GM12892 (cell line): ENCODE measurements at regions not wholly inside any gene's neighbourhood (a gene's known extent, or its start where the extent isn't known, plus 50 kb on each side); places are given as distances from the start of the nearest gene placed in this dataset.

Experiments used
- DNase-seq: peaks from one replicate; pipeline ENCODE4 v3.0.0; 2011; ENCODE audit not compliant: insufficient read length
- FAIRE-seq: peaks from 2 replicates; lab custom pipeline; 2011; peaks lifted over from hg19 to GRCh38; lab: Jason Lieb, UNC
- POLR2A ChIP-seq: IDR thresholded peaks from 2 replicates; pipeline ENCODE4 v1.6.1; 2011; ENCODE audit warnings: low read depth, low read length, control low read depth
- POLR2AphosphoS5 ChIP-seq: IDR thresholded peaks from 2 replicates; pipeline ENCODE4 v1.6.1; 2011; ENCODE audit warnings: low read depth, low read length, control low read depth
- TAF1 ChIP-seq: IDR thresholded peaks from 2 replicates; pipeline ENCODE4 v1.6.1; 2011; ENCODE audit warnings: low read depth, mild to moderate bottlenecking, control low read depth, low read length, borderline replicate concordance

DNA sequence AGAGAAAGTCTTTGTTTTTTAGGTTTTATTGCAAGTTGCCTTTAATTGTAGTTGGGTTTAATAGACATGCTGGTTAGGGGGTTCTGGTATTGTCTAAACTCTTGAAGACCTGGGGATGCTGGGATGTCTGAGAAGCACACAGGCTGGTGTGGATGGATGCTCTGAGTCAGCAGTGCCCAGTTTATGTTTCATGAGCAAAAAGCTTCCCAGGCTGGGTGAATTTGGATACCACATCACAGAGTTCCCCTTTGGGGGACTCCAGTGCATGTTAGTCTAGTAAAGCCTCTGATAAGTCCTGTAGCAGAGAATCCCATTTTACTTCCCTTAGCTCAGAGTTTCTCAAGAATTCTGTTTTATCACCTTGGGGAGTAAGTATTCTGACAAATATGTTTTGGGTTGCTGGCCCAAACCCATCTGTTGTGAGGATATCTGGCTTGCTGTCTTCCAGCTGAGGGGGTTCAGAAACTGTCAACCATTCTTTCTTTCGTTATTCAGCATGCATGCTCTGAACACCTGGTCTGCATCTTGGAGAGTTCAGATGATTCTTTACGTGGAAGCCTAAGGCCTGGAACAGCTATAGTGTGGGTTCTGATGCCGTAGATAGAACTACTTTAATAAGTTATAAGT is 509.1 kb downstream of the VRK1 start:
- no peak for TF ChIP-seq POLR2AphosphoS5
- no peak for TF ChIP-seq TAF1
- no peak for TF ChIP-seq POLR2A
- DNase-seq (no peak), FAIRE-seq (peak; percentile 54)

DNA sequence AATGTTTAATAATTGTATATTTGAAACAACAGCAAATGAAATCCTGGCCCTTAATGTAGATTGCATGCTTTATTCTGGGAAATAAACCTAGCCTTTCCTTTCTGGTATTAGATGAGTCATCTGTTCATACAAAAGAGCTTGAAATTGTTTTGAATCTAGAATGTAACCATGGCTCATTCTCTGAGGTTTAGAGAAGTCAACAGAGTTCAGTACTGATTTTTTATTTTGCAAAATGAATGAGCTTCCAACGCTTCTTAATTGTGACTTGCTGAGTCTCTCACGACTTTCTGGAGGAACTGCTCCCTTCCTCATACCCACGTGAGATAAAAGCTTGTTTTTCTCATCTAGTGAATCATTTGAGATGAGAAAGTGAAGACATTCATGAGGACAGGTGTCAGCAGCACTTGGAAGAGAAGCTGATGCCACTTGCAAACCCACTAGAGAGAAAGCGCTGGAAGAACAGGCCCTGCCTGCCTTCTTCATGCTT is 509.6 kb downstream of the VRK1 start:
- DNase-seq (no peak), FAIRE-seq (peak; percentile 40)
- TF ChIP-seq POLR2A (no peak), TAF1 (no peak), POLR2AphosphoS5 (no peak)

DNA sequence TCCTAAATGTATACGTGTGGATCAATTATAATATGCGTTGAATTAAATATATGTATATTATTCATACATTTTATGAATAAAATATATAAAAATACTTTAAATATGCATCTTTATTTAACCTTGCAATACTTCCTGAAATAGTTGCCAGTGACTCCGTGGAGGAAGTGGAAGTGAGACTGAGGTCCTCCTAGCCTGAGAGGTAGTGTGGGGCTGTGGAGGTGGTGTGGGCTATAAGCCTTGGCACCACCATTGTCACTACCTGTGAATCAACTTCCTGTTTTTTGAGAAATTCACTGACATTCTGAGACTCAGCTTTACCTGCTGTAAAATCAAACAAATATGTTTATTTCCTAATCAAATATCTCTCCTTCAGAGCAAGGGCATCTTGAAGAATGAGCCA is 514.2 kb downstream of the VRK1 start:
- TF ChIP-seq TAF1: no peak
- no peak for TF ChIP-seq POLR2A
- TF ChIP-seq POLR2AphosphoS5: no peak
- FAIRE-seq (no peak), DNase-seq (no peak)

DNA sequence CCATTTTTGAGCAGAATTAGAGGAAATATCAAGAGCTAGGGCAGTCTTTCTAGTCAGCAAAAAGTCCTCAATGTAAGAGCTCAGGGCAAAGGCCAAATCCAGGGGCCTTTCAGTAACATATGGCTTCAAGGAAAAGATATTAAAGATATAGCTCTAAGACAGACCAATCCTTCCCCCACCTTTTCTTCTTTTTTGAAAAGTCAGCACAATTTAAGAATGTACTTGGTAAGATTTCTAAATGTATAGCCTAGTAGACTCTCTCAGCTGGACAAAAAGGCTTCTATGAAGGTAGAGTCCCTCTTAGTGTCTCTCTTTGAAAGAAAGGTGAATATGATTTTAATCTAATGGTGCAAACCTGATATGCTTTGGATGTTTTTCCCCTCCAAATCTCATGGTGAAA is 515.7 kb downstream of the VRK1 start:
- TF ChIP-seq POLR2A: no peak
- DNase-seq (no peak), FAIRE-seq (no peak)

DNA sequence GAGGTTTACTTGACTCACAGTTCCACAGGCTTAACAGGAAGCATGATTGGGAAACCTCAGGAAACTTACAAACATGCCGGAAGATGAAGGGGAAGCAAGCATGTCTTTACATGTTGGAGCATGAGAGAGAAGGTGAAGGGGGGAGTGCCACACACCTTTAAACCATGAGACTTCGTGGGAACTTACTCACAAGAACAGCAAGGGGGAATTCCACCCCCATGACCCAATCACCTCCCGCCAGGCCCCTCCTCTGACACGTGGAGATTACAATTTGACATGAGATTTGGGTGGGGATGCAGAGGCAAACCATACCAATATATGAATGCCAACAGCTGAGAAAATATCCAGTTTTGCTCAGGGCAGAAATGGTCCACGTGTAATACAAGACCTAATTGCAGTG is 518.6 kb downstream of the VRK1 start:
- DNase-seq (no peak), FAIRE-seq (no peak)
- no peak for TF ChIP-seq TAF1

DNA sequence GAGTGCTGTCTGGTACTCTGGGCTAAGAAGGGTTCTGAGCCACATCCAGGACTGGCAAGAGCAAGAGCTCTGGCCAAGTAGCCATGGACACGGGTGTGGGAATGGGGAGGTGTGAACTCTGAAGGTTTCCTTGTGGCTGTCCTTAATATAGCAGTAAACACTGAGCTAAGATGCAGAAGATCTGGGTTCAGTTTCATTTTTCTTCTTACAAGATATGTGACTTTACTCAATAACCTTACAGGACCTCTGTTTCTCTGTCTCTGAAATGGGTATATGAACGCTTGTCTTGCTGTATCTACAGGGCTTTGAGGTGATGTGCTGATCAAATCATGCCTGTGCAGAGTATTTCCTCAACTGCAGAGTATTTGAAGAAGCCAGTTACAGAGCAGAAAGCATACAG is 521.2 kb downstream of the VRK1 start:
- DNase-seq: no peak
- FAIRE-seq: peak; percentile 88
- TF ChIP-seq POLR2AphosphoS5 (no peak), POLR2A (no peak), TAF1 (no peak)

DNA sequence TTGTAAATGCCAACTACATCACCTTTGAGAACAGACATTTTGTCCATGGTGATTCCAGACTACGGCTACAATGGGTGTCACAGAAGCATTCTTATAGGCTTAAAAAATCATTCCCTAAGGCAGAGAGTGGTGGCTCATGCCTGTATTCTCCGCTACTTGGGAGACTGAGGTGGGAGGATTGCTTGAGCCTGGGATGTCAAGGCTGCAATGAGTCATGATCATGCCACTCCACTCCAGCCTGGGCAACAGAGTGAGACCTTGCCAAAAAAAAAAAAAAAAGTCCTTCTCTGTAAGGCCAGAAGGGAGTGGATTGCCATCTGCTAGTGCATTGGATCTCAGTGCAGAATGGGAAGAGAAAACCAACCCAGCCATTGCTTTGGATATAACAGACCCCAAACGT is 522.5 kb downstream of the VRK1 start:
- TF ChIP-seq POLR2A (no peak), POLR2AphosphoS5 (no peak), TAF1 (no peak)
- DNase-seq: no peak
- no peak for FAIRE-seq

DNA sequence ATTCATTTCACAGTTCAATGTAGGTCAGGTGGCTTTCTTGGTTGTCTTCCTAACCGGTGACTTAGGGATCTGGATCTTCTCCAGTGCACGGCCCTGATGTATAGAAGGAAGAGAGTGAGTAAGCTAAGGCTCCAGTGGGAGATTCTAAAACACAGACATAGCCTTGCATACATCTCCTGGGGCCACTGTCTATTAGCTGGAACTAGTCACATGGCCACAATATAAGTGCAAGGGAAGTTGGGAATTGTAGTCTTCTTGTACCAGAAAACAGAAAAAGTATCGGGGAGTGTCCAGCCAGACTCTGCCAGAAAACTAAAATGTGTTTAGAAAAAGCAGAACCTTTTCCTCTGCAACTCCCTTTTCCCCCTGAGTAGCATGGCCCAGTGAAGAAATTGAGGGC is 531.6 kb downstream of the VRK1 start:
- no peak for TF ChIP-seq TAF1
- TF ChIP-seq POLR2A: no peak
- no peak for TF ChIP-seq POLR2AphosphoS5
- FAIRE-seq: no peak
- no peak for DNase-seq

DNA sequence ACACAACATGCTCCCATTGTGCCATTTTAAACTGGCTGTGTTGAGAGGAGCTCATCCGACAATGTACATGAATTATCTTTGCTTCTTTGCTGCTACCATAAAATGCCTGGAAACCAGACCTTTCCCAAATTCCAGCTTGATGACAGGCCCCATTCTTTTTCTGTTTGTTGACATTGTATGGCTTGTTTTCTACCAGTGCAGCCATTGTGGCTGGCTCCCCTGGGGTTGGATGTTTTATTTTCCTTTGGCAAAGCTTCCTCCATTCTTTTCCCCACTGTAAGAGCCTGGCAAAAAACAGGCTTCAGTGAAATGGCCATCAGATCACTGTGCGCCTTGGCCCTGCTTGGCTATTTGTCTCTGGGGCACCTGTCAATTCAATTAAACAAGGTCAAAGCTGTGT is 532.5 kb downstream of the VRK1 start:
- no peak for DNase-seq
- TF ChIP-seq TAF1: no peak
- no peak for TF ChIP-seq POLR2AphosphoS5
- TF ChIP-seq POLR2A: no peak
- no peak for FAIRE-seq

DNA sequence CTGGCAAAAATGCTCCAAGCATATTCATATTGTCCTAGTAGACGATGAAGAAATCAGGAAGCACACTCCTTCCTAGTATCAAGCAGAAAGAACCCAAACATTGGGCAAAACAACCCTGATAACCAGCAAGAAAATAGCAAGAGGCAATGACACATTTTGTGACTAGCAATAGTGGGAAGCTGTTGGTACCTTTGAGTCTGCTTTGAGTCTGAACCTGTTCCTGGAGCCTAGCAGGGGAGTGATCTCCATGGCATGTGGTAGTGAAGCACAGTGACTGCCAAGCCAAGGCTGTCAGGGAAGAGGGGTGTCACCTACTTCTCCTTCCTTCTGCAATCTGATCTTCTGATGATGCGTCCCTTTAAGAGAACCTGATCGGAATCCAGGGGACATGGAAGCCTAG is 533.9 kb downstream of the VRK1 start:
- FAIRE-seq (peak; percentile 36), DNase-seq (no peak)
- no peak for TF ChIP-seq POLR2AphosphoS5
- no peak for TF ChIP-seq POLR2A
- no peak for TF ChIP-seq TAF1

DNA sequence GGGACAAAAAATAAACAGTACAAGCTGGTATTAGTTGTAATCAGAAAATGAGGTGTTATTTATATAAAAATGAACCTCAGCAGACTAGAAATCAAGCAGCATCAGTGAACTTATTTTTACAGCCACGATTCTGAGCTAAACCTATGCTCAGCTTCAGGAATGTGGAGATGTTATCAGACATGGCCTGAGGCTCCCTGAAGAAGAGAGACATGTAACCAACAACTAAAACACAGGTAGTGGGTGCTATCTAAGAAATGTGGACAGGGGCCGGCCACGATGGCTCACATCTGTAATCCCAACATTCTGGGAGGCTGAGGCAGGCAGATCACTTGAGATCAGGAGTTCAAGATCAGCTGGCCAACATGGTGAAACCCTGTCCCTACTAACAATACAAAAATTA is 534.3 kb downstream of the VRK1 start:
- FAIRE-seq (peak; percentile 54), DNase-seq (no peak)
- no peak for TF ChIP-seq POLR2A
- TF ChIP-seq TAF1: no peak

DNA sequence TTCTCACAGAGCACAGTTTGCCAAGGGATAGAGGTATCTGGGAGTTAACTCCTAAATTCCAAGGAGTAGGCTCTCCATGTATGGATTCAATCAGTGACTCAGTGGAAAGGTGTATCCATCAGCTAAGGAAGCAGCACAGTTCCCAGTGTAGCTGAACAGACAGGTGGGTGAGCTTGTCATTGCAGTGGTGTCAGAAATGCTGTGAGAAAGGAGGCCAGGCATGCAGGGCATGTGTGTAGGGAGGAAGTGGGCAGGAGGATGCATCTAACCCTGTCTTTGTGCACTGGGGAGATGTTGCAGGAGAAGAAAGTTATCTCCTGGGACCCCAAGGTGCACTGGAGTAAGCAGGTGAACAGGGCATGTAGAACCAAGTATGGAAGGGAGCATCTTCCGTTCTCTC is 539.0 kb downstream of the VRK1 start:
- DNase-seq (no peak), FAIRE-seq (no peak)
- TF ChIP-seq POLR2AphosphoS5 (no peak), TAF1 (no peak), POLR2A (no peak)

DNA sequence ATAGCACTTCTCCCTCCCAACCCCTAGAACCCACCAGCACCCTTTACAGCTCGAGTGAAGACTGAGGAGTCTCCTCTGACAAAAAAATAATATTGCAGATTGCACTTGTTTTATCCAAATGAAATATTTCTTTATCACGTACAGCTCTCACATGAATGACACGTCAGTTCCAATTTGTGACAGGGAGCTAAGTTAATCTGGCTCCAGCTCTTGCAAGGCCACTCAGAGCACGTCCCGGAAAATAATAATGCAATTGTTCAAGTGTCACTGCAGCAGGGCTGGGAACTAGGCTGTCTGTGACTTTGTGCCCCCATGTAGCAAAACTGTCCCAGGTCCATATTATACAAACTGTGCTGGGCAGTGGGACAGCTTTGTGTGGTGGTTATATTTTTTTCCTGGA is 539.6 kb downstream of the VRK1 start:
- DNase-seq (no peak), FAIRE-seq (no peak)
- TF ChIP-seq TAF1: no peak
- no peak for TF ChIP-seq POLR2AphosphoS5

DNA sequence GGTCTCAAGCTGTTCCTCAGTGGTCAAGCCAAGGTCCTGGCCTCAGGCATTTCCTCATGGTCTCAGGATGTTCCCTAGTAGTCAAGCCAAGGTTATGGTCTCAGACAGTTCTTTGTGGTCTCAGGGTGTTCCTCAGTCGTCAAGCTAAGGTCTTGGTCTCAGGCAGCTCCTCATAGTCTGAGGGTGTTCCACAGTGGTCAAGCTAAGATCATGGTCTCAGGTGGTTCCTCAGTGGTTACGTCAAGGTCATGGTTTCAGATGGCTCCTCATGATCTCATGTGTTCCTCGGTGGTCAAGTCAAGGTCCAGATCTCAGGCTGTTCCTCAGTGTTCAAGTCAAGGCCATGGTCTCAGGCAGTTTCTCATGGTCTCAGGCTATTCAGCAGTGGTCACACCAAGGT is 540.1 kb downstream of the VRK1 start:
- FAIRE-seq: no peak
- TF ChIP-seq POLR2A (no peak), TAF1 (no peak), POLR2AphosphoS5 (no peak)
- no peak for DNase-seq

DNA sequence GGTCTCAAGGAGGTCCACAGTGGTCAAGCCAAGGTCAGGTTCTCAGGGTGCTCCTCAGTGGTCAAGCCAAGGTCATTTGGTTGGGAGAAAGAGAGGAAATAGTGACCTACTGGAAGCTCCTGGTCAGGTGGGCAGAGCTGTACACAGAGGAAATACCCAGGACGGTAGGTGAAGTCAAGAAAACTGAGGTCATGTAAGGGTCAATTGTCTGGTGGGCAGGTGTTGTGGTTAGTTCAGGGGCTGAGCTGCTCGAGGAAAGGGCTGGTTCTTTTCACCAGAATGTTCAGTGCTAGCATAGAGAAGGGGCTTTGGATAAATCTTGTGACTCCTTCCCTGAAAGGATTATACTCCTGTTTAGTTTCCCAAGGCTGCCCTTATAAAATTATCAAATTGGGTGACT is 540.5 kb downstream of the VRK1 start:
- TF ChIP-seq POLR2A: no peak
- FAIRE-seq (peak; percentile 27), DNase-seq (no peak)
